ENCODE measurements at regions not wholly inside any gene's neighbourhood (a gene's known extent, or its start where the extent isn't known, plus 50 kb on each side); places are given as distances from the start of the nearest gene placed in this dataset.

DNA sequence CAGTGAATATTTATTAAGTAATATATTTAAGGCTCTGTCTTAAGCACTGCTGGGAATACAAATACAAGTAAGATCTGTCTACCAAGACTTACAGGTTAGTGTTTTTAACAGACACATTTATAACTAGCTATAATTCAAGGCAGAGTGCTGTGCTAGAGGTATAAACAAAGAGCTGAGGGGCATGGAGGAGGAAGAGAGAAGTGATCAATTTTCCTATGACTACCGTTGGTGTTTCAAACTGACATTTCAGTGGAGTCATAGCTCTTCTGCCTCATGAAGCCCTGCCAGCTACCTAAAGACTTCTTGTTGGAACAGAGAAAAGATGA is 79.9 kb downstream of the CYB561 start:
- TF ChIP-seq, protein P1, sequence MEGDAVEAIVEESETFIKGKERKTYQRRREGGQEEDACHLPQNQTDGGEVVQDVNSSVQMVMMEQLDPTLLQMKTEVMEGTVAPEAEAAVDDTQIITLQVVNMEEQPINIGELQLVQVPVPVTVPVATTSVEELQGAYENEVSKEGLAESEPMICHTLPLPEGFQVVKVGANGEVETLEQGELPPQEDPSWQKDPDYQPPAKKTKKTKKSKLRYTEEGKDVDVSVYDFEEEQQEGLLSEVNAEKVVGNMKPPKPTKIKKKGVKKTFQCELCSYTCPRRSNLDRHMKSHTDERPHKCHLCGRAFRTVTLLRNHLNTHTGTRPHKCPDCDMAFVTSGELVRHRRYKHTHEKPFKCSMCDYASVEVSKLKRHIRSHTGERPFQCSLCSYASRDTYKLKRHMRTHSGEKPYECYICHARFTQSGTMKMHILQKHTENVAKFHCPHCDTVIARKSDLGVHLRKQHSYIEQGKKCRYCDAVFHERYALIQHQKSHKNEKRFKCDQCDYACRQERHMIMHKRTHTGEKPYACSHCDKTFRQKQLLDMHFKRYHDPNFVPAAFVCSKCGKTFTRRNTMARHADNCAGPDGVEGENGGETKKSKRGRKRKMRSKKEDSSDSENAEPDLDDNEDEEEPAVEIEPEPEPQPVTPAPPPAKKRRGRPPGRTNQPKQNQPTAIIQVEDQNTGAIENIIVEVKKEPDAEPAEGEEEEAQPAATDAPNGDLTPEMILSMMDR (conservative IDR thresholded peaks at IDR 0.05): no peak
- H3K27ac ChIP-seq: no peak overlapping the region

DNA sequence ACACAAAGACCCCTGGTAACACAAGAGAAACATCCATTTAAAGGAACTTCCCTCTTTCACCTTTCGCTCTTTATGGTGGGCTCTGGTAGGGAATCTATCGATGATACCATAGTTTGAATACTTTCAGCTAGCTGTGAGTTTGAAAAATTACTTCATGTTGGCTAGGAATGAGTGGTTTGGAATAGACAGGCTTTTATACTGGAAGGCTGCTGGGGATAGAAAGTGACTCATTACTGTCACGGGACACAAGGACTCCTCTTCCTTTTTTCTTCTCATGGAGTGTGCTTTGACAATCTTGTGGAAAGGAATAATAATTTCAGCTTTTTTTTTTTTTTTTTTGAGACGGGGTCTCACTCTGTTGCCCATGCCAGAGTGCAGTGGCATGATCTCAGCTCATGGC is 76.9 kb downstream of the CYB561 start:
- H3K27ac ChIP-seq: no peak overlapping the region
- TF ChIP-seq, protein P1 (conservative IDR thresholded peaks at IDR 0.05): no peak

DNA sequence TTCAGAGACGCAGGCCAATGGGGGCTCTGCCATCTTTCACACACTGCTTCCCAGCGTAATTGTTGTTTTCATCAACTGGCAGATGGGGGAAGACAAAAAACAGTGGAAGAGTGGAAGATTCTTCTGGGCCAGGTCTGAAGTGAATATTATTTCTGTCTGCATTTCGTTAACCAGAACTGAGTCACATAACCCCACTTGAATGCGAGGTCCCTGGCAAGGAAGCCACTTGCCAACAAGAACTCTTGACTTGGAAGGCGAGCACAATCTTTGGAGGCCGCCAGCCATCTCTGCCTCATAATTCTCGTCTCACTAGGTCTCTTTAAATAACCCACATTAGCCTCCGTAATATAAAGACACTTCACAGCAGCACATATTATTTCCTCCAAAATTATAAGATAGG is 75.4 kb downstream of the CYB561 start:
- no peak overlapping the region for H3K27ac ChIP-seq
- TF ChIP-seq, protein P1 (conservative IDR thresholded peaks at IDR 0.05): no peak

DNA sequence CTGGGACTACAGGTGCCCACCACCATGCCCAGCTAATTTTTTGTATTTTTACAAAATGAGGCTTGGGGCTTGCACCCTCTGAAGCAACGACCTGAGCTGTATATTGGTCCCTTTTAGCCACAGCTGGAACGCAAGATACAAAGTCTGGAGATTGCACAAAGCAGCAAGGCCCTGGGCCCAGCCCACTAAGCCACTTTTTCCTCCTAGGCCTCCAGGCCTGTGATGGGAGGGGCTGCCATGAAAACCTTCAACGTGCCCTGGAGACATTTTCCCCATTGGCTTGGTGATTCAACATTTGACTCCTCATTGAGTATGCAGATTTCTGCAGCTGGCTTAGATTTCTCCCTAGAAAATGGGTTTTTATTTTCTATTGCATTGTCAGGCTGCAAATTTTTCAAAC is 69.2 kb downstream of the CYB561 start:
- TF ChIP-seq, protein P1 (conservative IDR thresholded peaks at IDR 0.05): no peak
- H3K27ac ChIP-seq: no peak overlapping the region

DNA sequence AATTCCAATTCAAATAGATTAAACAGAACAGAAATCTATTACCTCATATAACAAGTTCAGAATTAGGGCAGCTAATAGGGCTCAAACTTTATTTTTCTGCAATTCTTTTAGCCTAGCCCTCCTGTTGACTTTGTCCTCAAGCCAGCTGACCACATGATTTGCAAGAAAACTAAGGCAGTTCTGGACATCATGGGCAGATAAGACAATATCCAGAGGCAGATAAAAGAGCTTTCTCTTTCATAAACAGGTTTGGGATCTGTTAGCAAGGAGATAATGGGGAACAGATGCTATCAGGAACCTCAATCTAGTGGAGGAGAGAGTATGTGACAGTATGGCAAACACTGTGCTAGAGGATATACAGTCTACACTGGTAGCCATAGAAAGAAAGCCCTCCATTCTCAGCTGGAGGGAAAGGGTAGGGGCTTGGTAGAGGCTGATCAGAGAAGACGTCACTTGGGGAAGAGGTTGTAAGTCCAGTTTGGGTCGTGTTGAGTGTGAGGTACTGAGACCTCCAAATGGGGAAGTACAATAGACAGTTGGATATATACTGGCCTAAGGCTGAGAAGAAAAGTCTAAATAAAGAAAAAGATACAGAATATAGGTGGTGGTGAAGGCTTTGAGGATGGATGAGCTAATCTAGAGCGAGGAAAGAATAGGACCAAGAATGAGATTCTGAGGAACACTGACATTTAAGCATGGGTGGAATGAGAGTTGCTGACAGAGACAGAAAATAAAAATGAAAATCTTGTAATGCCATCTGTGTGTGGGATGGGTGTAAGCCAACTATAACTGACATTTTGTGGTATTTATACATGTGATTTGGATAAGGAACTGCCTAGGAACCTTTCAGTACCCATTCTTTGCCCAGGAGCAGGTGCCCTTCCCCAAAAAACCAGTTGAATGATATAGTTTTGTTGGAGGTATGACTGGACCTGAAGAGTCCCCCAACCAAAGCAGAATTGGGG is 67.4 kb downstream of the CYB561 start:
- TF ChIP-seq, protein P1 (conservative IDR thresholded peaks at IDR 0.05): no peak
- H3K27ac ChIP-seq: no peak overlapping the region

DNA sequence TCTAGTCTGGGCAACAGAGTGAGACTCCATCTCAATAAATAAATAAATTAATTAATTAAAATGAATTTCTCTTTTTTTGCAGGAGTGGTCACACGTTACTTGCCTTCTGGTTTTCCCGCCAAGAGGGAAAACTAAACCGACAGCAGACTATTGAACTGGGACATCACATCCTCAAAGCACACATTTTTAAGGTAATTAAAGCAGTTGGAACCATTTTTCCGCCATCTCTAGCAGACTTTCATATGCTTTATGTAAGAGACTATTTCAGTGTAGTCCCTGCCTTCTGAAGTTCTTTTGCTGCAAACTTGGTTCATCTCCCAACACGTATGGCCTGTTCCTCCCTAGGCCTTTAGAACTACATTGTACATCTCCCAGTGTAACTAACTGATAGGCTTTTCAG is 66.5 kb downstream of the CYB561 start:
- H3K27ac ChIP-seq: no peak overlapping the region
- TF ChIP-seq, protein P1 (conservative IDR thresholded peaks at IDR 0.05): no peak

DNA sequence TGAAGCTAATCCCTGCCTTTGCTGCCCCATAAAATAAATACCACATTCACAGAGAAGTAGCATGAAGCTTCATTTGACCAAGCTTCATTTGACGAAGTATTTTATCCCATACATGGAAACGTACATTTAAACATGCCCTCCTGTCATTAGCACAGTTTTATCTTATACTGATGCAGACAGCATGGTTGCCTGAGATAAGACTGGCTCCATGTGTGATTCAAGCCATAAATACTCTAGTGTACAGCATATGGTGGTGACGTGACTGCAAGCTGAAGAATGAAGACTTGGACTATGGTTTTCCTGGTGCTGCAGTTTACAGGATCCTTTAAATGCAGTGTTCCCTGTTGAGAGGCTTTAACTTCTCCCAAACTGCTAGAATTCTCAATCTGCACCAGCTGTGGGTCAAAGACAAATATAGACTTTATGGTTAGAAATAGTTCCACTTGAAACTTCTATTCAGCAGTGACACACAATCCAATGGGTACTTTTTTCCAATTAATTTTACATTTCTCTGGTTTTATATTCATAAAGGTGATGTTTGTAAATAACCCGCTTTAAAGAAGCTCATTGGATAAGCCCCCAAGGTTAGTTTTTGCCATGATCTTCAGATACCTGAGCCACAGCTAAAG is 64.9 kb downstream of the CYB561 start:
- H3K27ac ChIP-seq: no peak overlapping the region

More for the DNA sequence above, 64.9 kb downstream of the CYB561 start:
- TF ChIP-seq, protein P1 (conservative IDR thresholded peaks at IDR 0.05): no peak
